ENCODE measurements at regions not wholly inside any gene's neighbourhood (a gene's known extent, or its start where the extent isn't known, plus 50 kb on each side); places are given as distances from the start of the nearest gene placed in this dataset.

DNA sequence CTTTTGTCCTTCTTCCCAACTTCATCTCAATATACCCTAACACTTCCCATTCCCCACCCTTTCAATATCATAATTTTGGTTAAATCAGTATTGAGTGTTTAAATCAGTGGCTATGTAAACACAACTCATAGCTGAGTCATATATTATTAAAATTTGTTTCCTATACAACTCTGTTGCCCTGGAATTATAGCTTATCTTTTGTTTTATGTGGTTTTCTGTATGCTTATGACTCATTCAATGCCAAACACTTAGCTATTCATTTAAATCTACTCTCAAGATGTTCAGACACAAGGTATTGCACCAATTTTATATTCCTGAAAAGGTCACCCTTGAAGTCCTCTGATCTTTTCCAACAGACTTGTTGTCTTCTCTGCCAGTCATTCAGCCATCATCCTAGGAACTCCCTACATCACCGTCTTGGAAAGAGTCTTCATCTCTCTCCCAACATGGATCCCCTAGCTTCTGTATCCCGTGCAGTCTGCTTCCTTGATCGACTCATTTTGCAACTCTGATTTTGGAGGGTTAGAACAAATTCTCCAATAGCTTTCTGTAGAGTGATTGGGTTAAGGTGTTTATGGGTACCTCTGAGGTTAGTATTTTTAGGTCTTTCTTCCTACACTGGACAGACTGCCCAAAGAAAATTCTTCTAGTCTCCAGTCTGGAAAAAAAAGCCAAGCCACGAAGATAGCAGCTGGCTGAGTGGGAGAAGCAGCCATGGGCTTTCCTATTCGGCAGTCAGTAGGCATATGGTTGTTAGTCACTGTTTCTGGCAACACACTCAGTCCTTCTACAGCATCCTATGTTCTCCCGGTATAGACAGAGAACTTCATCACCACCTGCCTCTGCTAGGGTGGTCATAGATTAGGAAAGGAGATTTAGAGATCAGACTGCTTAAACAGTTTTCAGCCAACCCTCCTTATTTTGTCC is 102.1 kb downstream of the CRPPA start:
- no peak overlapping the region for H2AFZ ChIP-seq (replicated peaks; ENCODE audit: low read length, poor library complexity)
- no peak overlapping the region for H3K4me2 ChIP-seq (ENCODE audit: low read depth, low read length)
- no peak overlapping the region for H2AK5ac ChIP-seq (ENCODE audit: low read depth, low read length)
- H3K9me1 ChIP-seq (ENCODE audit: insufficient read depth, low read length), result no peaks in the 10 kb centered on the region
- no peaks in the 10 kb centered on the region for H4K20me1 ChIP-seq (ENCODE audit: insufficient read depth, low read length)
- H3K4me3 ChIP-seq (ENCODE audit: insufficient read depth, low read depth, low read length), result no peak overlapping the region
- H3K79me1 ChIP-seq (ENCODE audit: low read depth in 1 of 2, low read length in 2 of 2), result no peaks in the 10 kb centered on the region
- no peak overlapping the region for H3K27ac ChIP-seq (ENCODE audit: insufficient read depth, low read length)
- DNase-seq (peak; percentile 40), ATAC-seq (ENCODE audit: low read depth) (peak; percentile 35)
- no peak overlapping the region; the same call in 1 of the 2 replicates for H3K4ac ChIP-seq (ENCODE audit: low read depth, low read length)
- H3K36me3 ChIP-seq (ENCODE audit: control insufficient read depth, insufficient read depth, low read length), result no peaks in the 10 kb centered on the region
- H3K27me3 ChIP-seq (ENCODE audit: control insufficient read depth, insufficient read depth, low read length), result no peaks in the 10 kb centered on the region
- TF ChIP-seq FOS (IDR thresholded peaks at IDR 0.05; ENCODE audit: low read depth, low read length) (peak; percentile 52; the same call in 1 of the 2 replicates), CEBPB (IDR thresholded peaks at IDR 0.05; ENCODE audit: low read depth, low read length) (no peak)
- no TSS peak for BruUV-seq (replicated peaks)
- 0 out of 2 replicates have a peak, but pooled peaks cover 3% of the 10 kb centered on the region for H3K4me1 ChIP-seq (ENCODE audit: control insufficient read depth, insufficient read depth, low read length)
- no peak overlapping the region for H2BK15ac ChIP-seq (ENCODE audit: low read depth, low read length)
- H3K9ac ChIP-seq (ENCODE audit: low read depth, low read length), result no peak overlapping the region
- POLR2A ChIA-PET (ENCODE audit: unreplicated experiment), result no interaction called here
- H4K8ac ChIP-seq (ENCODE audit: low read depth in 2 of 2, low read length in 2 of 2), result no peak overlapping the region
- no peak overlapping the region for H3K56ac ChIP-seq (ENCODE audit: extremely low read depth, insufficient read depth, low read length)
- H2BK20ac ChIP-seq (ENCODE audit: low read depth, low read length), result no peak overlapping the region
- no peak overlapping the region for H4K5ac ChIP-seq (ENCODE audit: low read depth, low read length)
- H3K14ac ChIP-seq (replicated peaks; ENCODE audit: low read depth, low read length), result no peak overlapping the region
- no peaks in the 10 kb centered on the region for H3K9me3 ChIP-seq (ENCODE audit: control insufficient read depth, insufficient read depth, low read length)
- WGBS, 2 experiments (ENCODE audit: extremely low coverage in 2 of 2, insufficient read length in 1 of 2), result no CpG with 5 or more reads among the region's 6 CpGs
- dilution Hi-C loops (cut with HindIII; ENCODE audit: low sequenced_read_pairs, unreplicated experiment), result no loop called here
- no peak overlapping the region for H3K23ac ChIP-seq (ENCODE audit: low read depth, low read length)
- intact Hi-C loops (cut with micrococcal nuclease), result no loop called here
- H2AK9ac ChIP-seq (replicated peaks; ENCODE audit: low read depth, low read length, poor library complexity), result no peak overlapping the region
- in situ Hi-C loops (cut with MboI; ENCODE audit: low sequenced_read_pairs), result no loop called here
- H4K91ac ChIP-seq (ENCODE audit: insufficient read depth, low read depth, low read length), result no peak overlapping the region
- CTCF ChIA-PET, result interaction anchor here (0.9 kb wide), 1 partner anchor 8 kb away, joined by 3 read pairs; no protein-coding TSS in a partner anchor
- no peak overlapping the region for H2BK120ac ChIP-seq (ENCODE audit: low read depth, low read length)
- no peak overlapping the region for H3K18ac ChIP-seq (ENCODE audit: low read depth, low read length)
- H2BK5ac ChIP-seq (ENCODE audit: low read depth, low read length, poor library complexity, severe bottlenecking), result no peak overlapping the region
